GM15510 (cell line): ENCODE measurements at regions not wholly inside any gene's neighbourhood (a gene's known extent, or its start where the extent isn't known, plus 50 kb on each side); places are given as distances from the start of the nearest gene placed in this dataset.

Source experiments
- POLR2A ChIP-seq: IDR thresholded peaks from 3 replicates; pipeline ENCODE4 v1.6.1; 2011; ENCODE audit warnings: borderline replicate concordance; ENCODE audit not compliant: insufficient read length; ENCODE audit errors: extremely low read depth

DNA sequence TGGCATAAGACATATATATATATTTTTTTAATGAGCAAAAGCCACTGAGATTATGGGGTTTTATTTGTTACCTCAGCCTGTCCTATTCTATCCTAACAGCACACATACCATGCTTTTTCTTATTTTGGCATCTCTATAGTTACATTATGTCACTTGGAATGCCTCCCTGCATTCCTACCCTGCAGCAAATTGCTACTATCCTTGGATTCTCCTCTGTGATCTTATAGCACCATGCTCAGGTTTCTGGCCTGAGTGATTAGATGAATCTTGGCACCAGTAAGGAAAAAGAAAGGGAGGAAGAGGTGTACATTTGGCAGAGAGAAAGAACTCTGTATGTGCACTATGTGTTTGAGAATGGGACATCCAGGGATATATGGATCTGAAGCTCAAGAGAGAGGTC lies 86.3 kb upstream of the PELI1 start:
- no peak for TF ChIP-seq POLR2A

DNA sequence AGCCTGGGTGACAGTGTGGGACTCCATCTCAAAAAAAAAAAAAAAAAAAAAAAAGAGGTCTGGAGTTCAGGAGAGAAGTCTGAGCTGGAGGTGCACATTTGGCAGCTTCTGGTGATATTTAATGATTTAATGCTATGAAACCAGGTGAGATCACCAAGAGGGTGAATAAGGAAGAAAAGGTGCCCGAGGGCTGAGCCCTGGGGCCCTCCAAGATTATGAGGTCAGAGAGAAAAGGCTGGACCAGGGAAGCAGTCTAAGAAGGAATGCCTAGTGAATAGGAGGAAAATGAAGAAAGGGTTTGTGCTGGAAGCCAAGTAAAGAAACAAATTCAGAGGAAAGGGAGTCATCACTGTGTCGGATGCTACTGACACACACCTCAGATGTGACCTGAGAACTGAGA lies 88.0 kb upstream of the PELI1 start:
- no peak for TF ChIP-seq POLR2A

DNA sequence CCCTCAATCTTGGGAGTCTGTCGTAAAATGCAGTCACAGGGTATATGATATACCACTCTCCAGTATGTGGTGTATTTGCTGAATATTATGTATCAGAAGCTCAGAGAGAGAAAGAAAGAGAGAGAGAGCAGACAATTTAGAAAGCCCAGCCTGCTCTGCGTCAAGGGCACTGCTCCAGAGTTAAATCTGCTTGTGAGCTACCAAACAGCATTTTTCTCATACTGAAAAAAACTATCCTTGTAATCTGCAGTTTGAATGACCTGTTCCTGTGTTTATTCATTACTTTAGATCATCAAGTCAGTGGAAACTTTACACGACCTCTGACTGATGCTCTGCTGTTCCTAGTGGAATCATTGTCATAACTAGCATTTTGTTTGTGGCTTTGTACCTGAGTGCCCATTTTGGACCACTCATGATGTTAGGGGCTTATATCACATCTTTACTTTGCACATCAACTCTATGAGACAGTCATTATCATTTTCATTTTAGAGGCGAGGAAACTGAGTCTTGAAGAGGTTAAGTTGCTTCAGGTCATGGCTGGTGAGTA lies 89.2 kb upstream of the PELI1 start:
- TF ChIP-seq POLR2A: no peak

DNA sequence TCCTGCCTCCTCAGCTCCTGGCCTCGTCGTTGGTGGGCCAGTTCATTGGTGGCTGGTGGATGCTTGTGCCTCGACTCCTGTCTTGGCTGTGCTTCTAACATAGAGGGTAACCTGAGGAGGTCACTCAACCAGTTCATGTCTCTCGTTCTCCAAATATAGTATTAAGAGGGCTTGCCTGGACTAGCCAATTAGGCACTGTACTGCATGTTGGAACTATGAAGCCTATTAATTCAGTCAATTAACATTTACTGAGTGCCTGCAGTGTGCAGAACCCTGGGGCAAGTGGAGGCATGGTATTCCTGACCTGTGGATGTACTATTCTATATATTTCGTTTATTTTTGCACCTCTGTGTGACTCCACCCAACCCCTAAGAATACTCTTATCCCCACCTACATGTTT lies 89.9 kb upstream of the PELI1 start:
- TF ChIP-seq POLR2A: no peak

DNA sequence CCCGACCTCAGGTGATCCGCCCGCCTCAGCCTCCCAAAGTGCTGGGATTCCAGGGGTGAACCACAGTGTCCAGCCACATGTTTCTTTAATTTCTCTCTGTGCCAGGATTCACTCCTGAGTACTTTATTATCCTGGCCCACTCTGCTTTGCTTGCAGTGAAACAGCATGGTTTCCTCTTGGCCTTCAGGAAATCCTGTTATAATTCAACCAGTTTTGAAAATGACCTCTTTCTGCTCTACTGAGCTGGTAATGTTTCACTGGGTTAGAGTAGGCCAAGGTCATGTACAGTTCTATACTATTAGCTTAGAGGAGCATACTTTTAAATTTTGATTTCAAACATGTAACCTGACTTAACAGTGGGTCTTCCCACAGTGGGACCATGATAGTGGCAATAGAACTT lies 90.6 kb upstream of the PELI1 start:
- TF ChIP-seq POLR2A: no peak

DNA sequence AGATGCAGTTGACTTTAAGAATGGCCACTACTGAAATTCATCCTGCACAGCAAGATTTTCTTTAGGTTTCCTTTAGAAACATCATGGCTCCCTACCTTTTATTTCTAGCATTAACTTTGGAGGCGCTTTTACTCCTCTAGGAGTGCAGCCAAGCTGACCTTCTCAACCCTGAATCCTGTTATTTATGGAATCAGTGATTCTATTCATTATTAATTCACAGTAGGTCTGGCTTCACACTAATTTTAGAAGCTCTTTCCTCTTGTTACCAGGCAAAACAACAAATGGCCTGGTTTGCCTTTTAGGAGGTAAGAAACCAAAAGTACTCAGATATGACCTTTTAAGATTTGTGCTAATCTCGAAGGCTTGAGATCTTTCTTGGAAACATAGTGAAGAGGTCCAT lies 93.0 kb upstream of the PELI1 start:
- TF ChIP-seq POLR2A: no peak

DNA sequence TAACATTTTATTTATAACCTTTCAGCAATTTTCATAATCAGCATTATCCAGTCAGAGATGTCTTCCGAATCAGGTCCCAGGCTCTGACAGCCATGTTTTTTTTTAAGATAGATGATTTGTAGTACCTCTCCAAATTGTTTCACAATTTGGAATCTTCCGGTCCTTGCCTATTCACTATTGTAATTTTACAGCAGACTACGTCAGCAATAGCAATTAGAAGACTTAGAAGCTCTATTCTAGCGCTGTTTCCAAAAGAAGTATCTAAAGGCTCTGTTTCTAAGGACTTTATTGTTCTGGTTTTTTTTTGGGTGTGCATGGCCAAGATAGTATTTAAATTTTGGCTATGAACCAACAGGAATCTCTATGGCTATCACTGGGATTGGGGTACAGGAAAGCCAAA lies 94.6 kb upstream of the PELI1 start:
- no peak for TF ChIP-seq POLR2A

DNA sequence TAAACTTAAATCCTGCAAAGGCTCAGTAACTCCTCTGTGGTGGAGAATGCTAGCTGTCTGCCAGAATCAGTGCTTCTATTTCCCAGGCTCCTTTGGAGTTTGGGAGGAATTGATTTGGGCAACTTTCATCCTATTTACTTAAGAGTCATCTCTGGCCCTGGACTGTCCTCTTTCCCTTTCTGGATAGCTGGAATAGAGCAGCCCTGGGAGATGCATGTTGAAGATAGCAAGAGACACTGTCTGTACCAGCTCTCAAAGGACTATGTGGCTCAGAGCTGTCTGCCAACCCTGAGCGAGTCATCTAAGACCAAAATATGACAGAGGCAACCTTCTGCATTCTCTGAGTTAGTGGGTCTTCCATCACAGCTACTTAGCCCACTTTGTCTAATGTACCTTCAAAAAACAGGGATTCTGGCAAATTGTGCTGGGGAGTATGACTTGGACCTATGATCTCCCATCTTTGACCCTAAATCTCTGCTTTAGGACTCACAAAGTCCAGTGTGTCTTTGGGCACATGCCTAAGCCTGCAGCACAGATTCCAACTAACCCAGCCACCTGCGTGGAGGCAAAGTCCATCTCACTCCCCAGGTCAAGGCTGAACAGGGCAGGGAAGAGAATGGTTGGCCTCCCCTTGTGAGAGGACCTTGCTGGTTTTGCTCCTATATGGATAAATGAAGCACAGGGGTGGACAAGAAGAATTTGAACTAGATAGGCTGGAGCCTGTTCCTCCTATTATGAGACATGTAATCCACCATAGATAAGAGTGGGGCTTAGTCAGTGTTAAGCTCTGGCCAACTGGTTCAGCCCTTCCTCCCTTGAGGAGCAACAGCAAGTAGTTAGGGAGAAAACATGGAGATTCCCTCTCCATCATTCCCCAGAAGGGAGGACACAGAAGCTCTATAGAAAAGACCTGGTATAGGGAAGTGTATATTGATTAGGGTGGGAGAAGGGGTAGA lies 99.1 kb upstream of the PELI1 start:
- TF ChIP-seq POLR2A: no peak

DNA sequence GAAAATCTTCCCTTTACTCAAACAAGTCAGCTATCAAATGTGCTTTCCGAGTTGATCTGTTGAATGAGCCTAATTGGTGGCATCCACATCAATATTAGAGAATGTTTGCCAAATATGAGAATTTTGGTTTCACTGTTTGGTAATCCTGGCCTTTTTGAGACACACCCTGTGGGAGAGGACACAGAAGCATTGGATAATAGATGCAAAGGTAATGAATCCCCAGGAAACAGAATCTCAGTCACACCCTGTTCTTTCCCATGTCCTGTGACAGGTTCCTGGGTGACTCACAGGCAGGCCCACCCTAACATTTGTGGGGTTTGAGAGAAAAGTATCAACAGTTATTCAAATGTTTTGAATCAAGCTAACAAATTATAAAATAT lies 99.8 kb upstream of the PELI1 start:
- no peak for TF ChIP-seq POLR2A

DNA sequence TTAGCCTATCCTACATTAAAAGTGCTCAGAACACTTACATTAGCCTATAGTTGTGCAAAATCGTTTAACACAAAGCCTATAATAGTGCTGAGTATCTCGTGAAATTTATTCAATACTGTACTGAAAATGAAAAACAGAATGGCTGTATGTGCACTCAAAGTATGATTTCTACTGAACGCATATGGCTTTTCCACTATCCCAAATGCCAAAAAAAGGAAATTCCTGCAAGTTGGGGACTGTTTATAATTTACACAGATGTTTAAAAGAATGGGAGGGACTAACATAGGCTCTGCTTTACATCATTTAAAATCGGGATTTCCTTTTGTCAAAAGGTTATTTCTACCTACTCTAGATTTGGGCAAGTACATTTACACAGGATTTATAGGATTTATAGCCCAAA lies 101.4 kb upstream of the PELI1 start:
- TF ChIP-seq POLR2A: no peak

DNA sequence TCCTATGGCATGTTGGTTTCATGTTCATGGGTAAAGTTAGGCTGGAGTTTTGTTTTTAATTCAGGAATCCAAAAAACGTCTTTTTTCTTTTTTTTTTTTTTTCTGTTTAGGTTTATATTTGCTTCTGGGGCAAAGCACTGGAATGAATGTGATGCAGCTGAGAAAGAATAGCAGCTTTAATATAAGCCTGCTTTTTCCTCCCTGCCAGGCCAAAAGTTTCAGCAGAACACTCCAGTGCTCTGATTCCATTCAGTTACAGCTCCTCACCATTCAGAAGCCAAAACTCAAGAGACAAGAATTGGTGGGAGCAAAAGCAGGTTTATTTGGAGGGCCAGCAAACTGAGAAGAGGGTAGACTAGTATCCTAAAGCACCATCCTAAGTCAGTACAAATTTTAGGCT lies 102.7 kb upstream of the PELI1 start:
- TF ChIP-seq POLR2A: no peak

DNA sequence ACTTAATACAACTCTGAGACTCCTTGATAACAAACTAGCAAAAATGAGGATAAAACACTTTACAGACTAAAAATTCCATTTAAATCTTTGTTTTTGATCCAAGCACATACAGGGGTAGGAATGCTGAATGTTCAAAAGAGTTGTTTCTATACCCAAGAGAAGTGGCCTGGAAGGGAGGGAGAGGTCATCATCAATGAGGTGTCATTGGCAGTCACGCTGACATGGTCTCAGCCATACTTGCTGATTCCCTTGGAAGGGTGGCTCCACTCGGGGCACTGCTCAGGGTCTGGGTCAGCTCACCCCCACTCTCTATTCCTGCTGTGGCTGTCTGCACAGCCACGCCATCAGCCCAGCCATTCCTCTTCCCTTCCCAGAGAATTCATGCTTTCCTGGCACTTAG lies 105.2 kb upstream of the PELI1 start:
- TF ChIP-seq POLR2A: no peak

DNA sequence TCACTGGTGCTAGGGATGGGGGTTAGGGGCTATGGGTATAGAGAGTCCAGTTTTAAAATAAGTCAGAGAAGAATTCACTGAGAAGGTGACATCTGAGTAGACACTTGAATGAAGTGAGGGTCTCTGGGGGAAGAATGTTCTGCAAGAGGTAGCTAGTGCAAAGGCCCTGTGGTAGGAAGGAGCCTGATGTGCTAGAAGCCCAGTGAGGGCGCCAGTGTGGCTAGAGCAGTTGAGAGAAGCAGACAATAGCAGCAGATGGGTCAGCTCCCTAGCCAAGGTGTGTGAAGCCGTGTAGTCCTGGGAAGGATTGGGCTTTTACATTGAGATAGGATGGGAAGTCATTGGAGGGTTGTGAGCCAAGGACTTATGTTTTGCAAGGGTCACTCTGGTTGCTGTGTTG lies 105.8 kb upstream of the PELI1 start:
- no peak for TF ChIP-seq POLR2A

DNA sequence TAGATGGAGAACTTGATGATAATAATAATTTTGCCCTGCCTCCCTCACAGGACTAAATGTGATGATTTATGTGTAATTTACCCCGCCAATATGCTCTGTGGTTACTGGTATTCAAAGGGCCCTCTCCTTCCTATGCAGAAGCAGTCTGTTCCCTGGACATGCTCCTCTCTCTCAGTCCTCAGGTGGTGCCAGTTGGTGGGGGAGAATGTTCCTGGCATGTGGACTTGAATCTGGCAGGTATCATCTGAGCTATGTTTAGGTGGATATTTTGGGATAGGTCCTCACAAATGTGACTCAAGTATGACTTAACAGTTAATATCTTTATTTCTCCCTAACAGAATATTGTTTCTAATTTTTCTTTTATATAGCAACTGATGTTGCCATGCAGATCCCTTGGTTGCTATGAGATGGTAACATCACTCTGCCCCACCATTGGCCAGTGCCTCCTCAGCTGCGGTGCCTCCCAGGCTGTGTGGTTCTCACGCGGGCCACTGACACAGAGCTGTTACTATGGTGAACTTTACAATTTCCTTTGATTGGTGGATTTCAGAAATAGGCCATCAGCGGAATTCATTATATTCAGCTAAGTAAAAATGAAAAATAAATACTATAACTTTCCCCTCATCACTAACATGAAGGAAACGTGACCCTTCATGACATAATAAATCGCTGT lies 106.7 kb upstream of the PELI1 start:
- TF ChIP-seq POLR2A: no peak

DNA sequence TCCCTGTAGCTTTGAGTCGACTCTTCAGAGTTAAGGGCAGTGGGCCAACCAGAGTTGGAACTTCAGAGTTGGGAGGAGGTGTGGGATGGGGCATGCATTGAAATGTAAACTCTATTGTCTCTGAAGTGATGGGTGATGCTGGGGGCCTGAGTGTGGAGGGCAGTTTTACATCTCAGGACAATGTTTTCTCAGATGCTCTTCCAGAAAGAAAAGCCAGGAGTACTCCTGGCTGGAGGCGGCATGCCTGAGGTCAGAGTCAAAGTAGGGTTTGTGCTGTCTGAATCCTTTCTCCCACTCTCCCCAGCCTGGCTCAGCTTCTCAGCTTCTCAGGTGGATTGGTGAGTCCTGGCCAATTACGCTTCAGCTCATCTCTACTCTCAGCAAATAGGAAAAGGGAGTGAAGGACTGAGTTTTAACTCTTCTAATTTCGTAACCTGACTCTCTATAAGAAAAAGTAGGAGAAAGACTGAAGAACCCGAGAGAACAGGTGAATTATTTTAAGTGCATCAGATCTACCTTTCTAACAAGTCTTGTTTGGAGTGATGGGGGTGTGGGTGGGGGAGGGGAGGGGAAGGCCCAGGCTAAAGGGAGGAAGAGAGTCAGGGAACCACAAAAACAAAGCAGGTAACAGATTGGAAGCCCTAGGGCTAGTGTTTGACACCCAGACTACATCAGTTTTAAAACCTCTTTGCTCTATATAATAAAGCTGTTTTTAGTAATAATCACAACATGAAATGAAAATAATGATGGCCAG lies 107.5 kb upstream of the PELI1 start:
- no peak for TF ChIP-seq POLR2A

DNA sequence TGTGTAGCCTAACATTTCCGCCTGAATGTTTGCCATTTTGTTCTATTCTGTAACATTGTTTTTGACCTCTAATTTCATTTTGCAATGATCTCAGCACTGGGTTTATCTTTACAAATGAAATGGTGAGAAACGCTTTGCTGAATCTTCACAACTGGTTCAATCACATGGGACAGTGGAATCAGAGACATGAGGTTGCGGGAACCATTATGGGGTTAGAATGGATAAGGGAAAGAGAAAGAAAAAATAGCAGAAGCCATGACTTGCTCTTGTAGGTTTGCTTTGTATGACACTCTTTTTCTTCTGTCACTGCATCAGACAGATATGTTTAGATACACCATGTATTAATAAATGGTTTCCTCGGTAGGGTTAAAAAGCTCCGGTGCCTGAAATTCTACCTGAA lies 114.3 kb upstream of the PELI1 start:
- TF ChIP-seq POLR2A: no peak

DNA sequence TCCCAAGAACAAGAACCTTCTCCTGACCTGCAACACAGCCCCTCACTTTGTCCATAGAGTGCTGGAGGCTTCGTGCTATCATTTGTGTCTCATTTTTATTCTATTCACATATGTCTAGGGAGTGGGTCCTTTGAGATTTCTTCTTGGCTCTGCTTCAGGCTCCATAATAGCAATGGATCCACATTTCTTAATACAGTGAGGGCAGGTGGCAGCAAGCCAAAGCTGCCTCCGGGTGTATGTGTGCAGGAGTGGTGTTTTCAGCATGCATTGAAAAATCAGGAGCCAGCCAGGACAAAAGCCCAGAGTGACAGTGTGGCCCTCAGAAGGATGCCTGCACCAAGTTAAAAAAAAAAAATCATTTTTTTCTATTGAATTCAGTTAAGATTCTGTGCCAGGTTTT lies 115.1 kb upstream of the PELI1 start:
- TF ChIP-seq POLR2A: no peak
